ENCODE measurements at regions not wholly inside any gene's neighbourhood (a gene's known extent, or its start where the extent isn't known, plus 50 kb on each side); places are given as distances from the start of the nearest gene placed in this dataset.

DNA sequence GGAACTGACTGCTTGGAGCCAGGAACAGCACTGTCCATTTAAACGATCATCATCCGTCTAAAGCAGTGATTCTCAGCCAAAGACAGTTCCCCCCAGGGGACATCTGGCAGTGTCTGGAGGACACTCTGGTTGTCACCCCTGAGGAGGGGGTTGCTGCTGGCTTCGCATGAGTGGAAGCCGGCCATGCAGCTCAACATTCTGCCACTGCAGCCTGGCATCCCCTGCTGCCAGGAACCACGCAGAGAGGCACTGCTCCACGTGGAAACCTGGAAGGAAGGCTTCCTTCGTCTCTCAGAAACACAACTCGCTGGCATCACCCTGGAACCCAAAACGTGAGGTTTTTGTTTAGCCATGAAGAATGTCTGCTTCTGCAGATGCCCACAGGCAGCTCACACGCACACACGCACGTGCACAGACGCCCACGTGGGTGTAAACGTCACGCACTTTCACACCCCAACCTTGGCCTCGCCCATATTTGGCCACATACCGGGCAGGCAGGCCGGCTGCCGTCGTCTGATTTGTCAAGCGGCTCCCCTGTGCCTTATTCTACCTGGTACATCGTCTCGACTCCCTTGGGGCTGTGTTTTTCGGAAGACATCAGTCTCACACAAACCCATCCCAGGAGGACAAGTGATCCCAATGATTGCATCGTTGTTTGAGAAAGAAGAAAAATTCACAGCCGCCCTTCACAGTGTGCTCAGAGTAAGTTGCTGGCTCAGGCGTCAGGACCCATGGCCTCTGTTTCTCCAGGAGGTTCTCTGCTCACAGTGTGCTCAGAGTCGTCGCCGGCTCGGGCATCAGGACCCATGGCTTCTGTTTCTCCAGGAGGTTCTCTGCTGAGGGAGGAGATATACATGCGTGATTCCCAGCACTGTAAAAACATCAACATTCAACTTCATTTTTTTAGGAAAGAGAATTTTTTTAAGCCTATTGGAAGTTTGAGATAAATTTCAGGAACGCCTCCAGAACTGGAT lies 127.2 kb upstream of the PPP2R2D start:
- TF ChIP-seq, protein P1, sequence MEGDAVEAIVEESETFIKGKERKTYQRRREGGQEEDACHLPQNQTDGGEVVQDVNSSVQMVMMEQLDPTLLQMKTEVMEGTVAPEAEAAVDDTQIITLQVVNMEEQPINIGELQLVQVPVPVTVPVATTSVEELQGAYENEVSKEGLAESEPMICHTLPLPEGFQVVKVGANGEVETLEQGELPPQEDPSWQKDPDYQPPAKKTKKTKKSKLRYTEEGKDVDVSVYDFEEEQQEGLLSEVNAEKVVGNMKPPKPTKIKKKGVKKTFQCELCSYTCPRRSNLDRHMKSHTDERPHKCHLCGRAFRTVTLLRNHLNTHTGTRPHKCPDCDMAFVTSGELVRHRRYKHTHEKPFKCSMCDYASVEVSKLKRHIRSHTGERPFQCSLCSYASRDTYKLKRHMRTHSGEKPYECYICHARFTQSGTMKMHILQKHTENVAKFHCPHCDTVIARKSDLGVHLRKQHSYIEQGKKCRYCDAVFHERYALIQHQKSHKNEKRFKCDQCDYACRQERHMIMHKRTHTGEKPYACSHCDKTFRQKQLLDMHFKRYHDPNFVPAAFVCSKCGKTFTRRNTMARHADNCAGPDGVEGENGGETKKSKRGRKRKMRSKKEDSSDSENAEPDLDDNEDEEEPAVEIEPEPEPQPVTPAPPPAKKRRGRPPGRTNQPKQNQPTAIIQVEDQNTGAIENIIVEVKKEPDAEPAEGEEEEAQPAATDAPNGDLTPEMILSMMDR (IDR thresholded peaks at IDR 0.05; ENCODE audit: insufficient read depth, low read depth, low read length), result no peak
- Histone ChIP-seq H3K36me3 (ENCODE audit: control insufficient read depth, insufficient read depth, low read length) (no peaks in the 10 kb centered on the region), H3K4me3 (ENCODE audit: low read depth, low read length) (no peak overlapping the region), H3K27me3 (ENCODE audit: control insufficient read depth, insufficient read depth, low read length) (no peaks in the 10 kb centered on the region)
- POLR2A ChIA-PET, result no interaction called here
- CTCF ChIA-PET, result no interaction called here
- no peak for DNase-seq (ENCODE audit: low read depth)

DNA sequence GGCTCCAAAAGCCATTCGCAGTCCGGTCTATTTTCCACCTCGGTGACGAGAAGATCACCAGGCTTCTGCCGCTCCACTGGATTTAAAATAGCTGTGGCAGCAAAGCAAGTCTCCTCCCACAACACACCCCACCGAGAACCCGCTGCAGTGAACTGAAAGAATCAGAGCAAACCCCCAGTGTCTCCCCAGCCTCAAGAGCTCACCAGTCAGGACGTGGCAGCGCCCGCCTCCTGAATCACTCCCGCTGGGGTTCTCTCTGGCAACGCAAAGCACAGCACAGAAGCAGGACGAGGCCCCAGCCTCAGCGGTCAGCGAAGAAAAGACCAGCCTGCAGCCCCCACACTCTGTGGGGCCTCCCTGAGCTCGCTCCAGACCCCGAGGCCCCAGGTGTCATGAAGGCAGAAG lies 126.1 kb upstream of the PPP2R2D start:
- H3K36me3 ChIP-seq (ENCODE audit: control insufficient read depth, insufficient read depth, low read length), result no peaks in the 10 kb centered on the region
- no peak for DNase-seq (ENCODE audit: low read depth)
- ChIA-PET POLR2A (no interaction called here), CTCF (no interaction called here)
- H3K4me3 ChIP-seq (ENCODE audit: low read depth, low read length), result no peak overlapping the region
- H3K27me3 ChIP-seq (ENCODE audit: control insufficient read depth, insufficient read depth, low read length), result no peaks in the 10 kb centered on the region
- TF ChIP-seq, protein P1 (IDR thresholded peaks at IDR 0.05; ENCODE audit: insufficient read depth, low read depth, low read length), result no peak

DNA sequence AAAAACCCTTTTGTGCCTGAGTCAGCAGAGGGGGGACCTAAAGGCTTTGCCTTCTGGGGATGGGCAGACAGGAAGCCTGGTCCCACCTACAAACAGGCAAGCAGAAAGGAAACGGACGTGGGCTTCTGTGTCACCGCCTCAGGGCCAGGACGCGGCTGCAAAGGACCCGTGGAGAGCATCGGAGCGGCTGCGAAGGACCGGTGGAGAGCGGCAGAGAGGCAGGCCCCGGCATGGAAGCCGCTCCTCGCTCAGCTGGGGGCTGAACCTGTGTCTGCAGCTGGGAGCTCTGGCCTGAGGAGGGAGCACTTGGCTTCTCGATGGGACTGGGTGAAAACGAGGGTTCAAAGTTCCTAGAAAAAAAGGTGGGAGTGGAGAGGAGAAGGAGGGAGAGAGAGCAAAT lies 125.4 kb upstream of the PPP2R2D start:
- Histone ChIP-seq H3K4me3 (ENCODE audit: low read depth, low read length) (no peak overlapping the region), H3K27me3 (ENCODE audit: control insufficient read depth, insufficient read depth, low read length) (no peaks in the 10 kb centered on the region), H3K36me3 (ENCODE audit: control insufficient read depth, insufficient read depth, low read length) (no peaks in the 10 kb centered on the region)
- TF ChIP-seq, protein P1 (IDR thresholded peaks at IDR 0.05; ENCODE audit: insufficient read depth, low read depth, low read length), result no peak
- DNase-seq (ENCODE audit: low read depth), result no peak
- ChIA-PET CTCF (no interaction called here), POLR2A (no interaction called here)

DNA sequence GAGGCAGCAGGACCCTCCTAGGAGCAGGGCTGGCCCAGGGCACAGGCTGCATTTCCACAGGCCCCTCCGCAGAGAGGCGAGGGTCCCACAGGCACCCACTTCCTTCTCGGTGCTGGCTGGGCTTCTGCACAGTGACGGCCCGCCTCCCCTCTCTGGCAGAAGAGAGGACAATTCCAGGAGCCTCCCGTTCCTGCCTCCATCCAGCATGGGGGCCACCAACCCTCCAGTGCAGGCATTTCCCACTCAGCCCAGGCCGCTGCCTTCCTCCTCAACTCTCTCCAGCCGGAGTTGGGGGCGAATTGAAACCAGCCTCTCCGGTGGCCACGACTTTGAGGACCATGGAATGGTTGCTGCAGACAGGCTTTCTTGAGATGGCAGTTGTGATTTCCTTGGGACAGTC lies 125.0 kb upstream of the PPP2R2D start:
- Histone ChIP-seq H3K4me3 (ENCODE audit: low read depth, low read length) (no peak overlapping the region), H3K27me3 (ENCODE audit: control insufficient read depth, insufficient read depth, low read length) (no peaks in the 10 kb centered on the region), H3K36me3 (ENCODE audit: control insufficient read depth, insufficient read depth, low read length) (no peaks in the 10 kb centered on the region)
- no peak for DNase-seq (ENCODE audit: low read depth)
- ChIA-PET POLR2A (no interaction called here), CTCF (no interaction called here)
- TF ChIP-seq, protein P1 (IDR thresholded peaks at IDR 0.05; ENCODE audit: insufficient read depth, low read depth, low read length), result no peak

DNA sequence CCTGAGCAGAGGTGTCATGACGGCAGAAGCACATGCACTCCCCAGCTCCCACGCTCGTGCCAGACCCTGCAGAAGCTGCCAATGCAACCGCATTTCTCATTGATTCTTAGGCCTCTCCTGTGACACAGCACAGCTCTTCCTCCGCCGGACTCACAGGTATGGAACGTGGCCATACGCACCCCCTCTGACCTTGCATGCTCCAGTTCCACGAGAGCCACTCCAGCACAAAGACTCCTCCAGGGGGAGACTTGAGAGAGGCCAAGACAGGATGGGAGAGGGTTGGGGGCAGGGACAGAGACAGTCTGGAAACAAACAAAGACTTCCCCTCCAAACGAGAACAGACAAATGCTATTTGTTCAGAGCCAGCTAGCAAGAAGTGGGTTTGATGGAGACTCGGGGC lies 124.3 kb upstream of the PPP2R2D start:
- Histone ChIP-seq H3K27me3 (ENCODE audit: control insufficient read depth, insufficient read depth, low read length) (no peaks in the 10 kb centered on the region), H3K4me3 (ENCODE audit: low read depth, low read length) (no peak overlapping the region), H3K36me3 (ENCODE audit: control insufficient read depth, insufficient read depth, low read length) (no peaks in the 10 kb centered on the region)
- TF ChIP-seq, protein P1 (IDR thresholded peaks at IDR 0.05; ENCODE audit: insufficient read depth, low read depth, low read length), result no peak
- DNase-seq (ENCODE audit: low read depth), result no peak
- POLR2A ChIA-PET, result no interaction called here
- CTCF ChIA-PET, result no interaction called here
